OCI-LY1 (cell line): ENCODE measurements at regions not wholly inside any gene's neighbourhood (a gene's known extent, or its start where the extent isn't known, plus 50 kb on each side); places are given as distances from the start of the nearest gene placed in this dataset.

Experiments used
- H2AFZ ChIP-seq: fragments of 200-600 bp; sonication (generic), shearing (Covaris generic); 2 replicates; pipeline ENCODE4 v1.6.0; 2014; ENCODE audit warnings: antibody characterized with exemption, mild to moderate bottlenecking, low read length
- H3F3A ChIP-seq: fragments of 200-600 bp; sonication (generic), shearing (Covaris generic); 2 replicates; pipeline ENCODE4 v1.6.0; 2014; ENCODE audit warnings: mild to moderate bottlenecking, antibody characterized with exemption, low read length, moderate library complexity; ENCODE audit not compliant: insufficient read depth
- H3K27ac ChIP-seq: fragments of 200-600 bp; sonication (generic); 2 replicates; pipeline ENCODE4 v1.5.1; 2014; ENCODE audit warnings: low read length, mixed run types, mild to moderate bottlenecking, low read depth; ENCODE audit not compliant: poor library complexity, severe bottlenecking
- H3K27me3 ChIP-seq: fragments of 200-600 bp; sonication (generic); 2 replicates; pipeline ENCODE4 v1.6.0; 2014; ENCODE audit warnings: antibody characterized with exemption, mild to moderate bottlenecking, low read length, moderate library complexity; ENCODE audit not compliant: insufficient read depth
- H3K36me3 ChIP-seq: fragments of 200-600 bp; sonication (generic); 2 replicates; pipeline ENCODE4 v1.6.1; 2014; ENCODE audit warnings: mild to moderate bottlenecking, antibody characterized with exemption, low read length, moderate library complexity, mixed read lengths; ENCODE audit not compliant: insufficient read depth
- H3K4me1 ChIP-seq: fragments of 200-600 bp; sonication (generic); 2 replicates; pipeline ENCODE4 v1.5.1; 2014; ENCODE audit warnings: mild to moderate bottlenecking, low read length, moderate library complexity; ENCODE audit not compliant: insufficient read depth, severe bottlenecking
- H3K4me2 ChIP-seq: fragments of 200-600 bp; sonication (generic), shearing (Covaris generic); 2 replicates; pipeline ENCODE4 v1.6.1; 2014; ENCODE audit warnings: low read length
- H3K4me3 ChIP-seq: fragments of 200-600 bp; sonication (generic); 2 replicates; pipeline ENCODE4 v1.5.1; 2014; ENCODE audit warnings: low read length, low read depth, mild to moderate bottlenecking, mixed read lengths; ENCODE audit not compliant: poor library complexity, severe bottlenecking
- H3K79me2 ChIP-seq: fragments of 200-600 bp; shearing (Covaris generic); 2 replicates; pipeline ENCODE4 v1.6.1; 2016; ENCODE audit warnings: mixed run types, low read length, mixed read lengths; ENCODE audit not compliant: insufficient read depth
- H3K9ac ChIP-seq: fragments of 200-600 bp; sonication (generic), shearing (Covaris generic); 2 replicates; pipeline ENCODE4 v1.6.1; 2014; ENCODE audit warnings: mild to moderate bottlenecking, low read length, mixed read lengths
- H3K9me2 ChIP-seq: fragments of 200-600 bp; sonication (generic), shearing (Covaris generic); 2 replicates; pipeline ENCODE4 v1.6.1; 2014; ENCODE audit warnings: low read depth, mild to moderate bottlenecking, low read length, mixed read lengths
- H3K9me3 ChIP-seq: fragments of 200-600 bp; shearing (Covaris generic); 2 replicates; pipeline ENCODE4 v1.6.1; 2014; ENCODE audit warnings: low read length, mixed read lengths
- H4K20me1 ChIP-seq: fragments of 200-600 bp; sonication (generic), shearing (Covaris generic); 2 replicates; pipeline ENCODE4 v1.6.0; 2016; ENCODE audit warnings: mild to moderate bottlenecking, low read length; ENCODE audit not compliant: insufficient read depth
- CTCF ChIP-seq: fragments of 200-600 bp; sonication (generic), shearing (Covaris generic); IDR thresholded peaks from 2 replicates; pipeline ENCODE4 v1.5.1; 2017; ENCODE audit warnings: mild to moderate bottlenecking, antibody characterized with exemption, low read length, moderate library complexity, mixed read lengths
- EZH2 ChIP-seq: fragments of 200-600 bp; sonication (generic), shearing (Covaris generic); IDR thresholded peaks from 2 replicates; pipeline ENCODE4 v1.8.0; 2017; ENCODE audit warnings: borderline replicate concordance, mixed run types, mild to moderate bottlenecking, antibody characterized with exemption, low read length, moderate library complexity, mixed read lengths

GRCh38 chr1:175808573-175808972 is 65.2 kb upstream of the TNR start:
- Histone ChIP-seq H3K79me2 (no peaks in the 10 kb centered on the region), H3K4me2 (no peak overlapping the region), H3K27ac (no peak overlapping the region), H3K9ac (no peak overlapping the region), H3K4me1 (no peaks in the 10 kb centered on the region), H3K9me2 (no peaks in the 10 kb centered on the region), H2AFZ (no peak overlapping the region), H3K4me3 (no peak overlapping the region), H3F3A (no peaks in the 10 kb centered on the region), H3K27me3 (no peaks in the 10 kb centered on the region), H3K36me3 (no peaks in the 10 kb centered on the region), H3K9me3 (no peaks in the 10 kb centered on the region), H4K20me1 (no peaks in the 10 kb centered on the region)
- TF ChIP-seq CTCF: no peak
- TF ChIP-seq EZH2: no peak

GRCh38 chr1:175804561-175804960 is 61.2 kb upstream of the TNR start:
- H3K9me2 ChIP-seq: no peaks in the 10 kb centered on the region

GRCh38 chr1:175803413-175803812 is 60.0 kb upstream of the TNR start:
- no peaks in the 10 kb centered on the region for H3K9me2 ChIP-seq
- H3K36me3 ChIP-seq: no peaks in the 10 kb centered on the region
- H3K27ac ChIP-seq: no peak overlapping the region
- no peaks in the 10 kb centered on the region for H3K79me2 ChIP-seq
- H3K4me1 ChIP-seq: no peaks in the 10 kb centered on the region
- H3K27me3 ChIP-seq: no peaks in the 10 kb centered on the region
- H2AFZ ChIP-seq: no peak overlapping the region
- no peaks in the 10 kb centered on the region for H3K9me3 ChIP-seq
- H3K9ac ChIP-seq: no peak overlapping the region
- no peak overlapping the region for H3K4me3 ChIP-seq
- no peak for TF ChIP-seq CTCF
- TF ChIP-seq EZH2: no peak
- no peak overlapping the region for H3K4me2 ChIP-seq
- H4K20me1 ChIP-seq: no peaks in the 10 kb centered on the region
- H3F3A ChIP-seq: no peaks in the 10 kb centered on the region

More at GRCh38 chr1:175804561-175804960, 61.2 kb upstream of the TNR start:
- Histone ChIP-seq H3F3A (no peaks in the 10 kb centered on the region), H3K4me3 (no peak overlapping the region), H3K36me3 (no peaks in the 10 kb centered on the region), H3K4me2 (no peak overlapping the region), H3K9ac (no peak overlapping the region), H4K20me1 (no peaks in the 10 kb centered on the region), H3K27ac (no peak overlapping the region), H3K4me1 (no peaks in the 10 kb centered on the region), H2AFZ (no peak overlapping the region), H3K9me3 (no peaks in the 10 kb centered on the region), H3K79me2 (no peaks in the 10 kb centered on the region), H3K27me3 (no peaks in the 10 kb centered on the region)
- no peak for TF ChIP-seq CTCF
- no peak for TF ChIP-seq EZH2
